Ishikawa (cell line): ENCODE measurements at regions not wholly inside any gene's neighbourhood (a gene's known extent, or its start where the extent isn't known, plus 50 kb on each side); places are given as distances from the start of the nearest gene placed in this dataset.

Source experiments
- CEBPB ChIP-seq: IDR thresholded peaks from 2 replicates; pipeline ENCODE4 v1.6.1; 2012
- CREB1 ChIP-seq: IDR thresholded peaks from 2 replicates; pipeline ENCODE4 v1.6.1; 2012; ENCODE audit warnings: low read depth
- EGR1 ChIP-seq: IDR thresholded peaks from 2 replicates; pipeline ENCODE4 v1.6.1; 2012
- EP300 ChIP-seq: IDR thresholded peaks from 2 replicates; pipeline ENCODE4 v1.6.1; 2012; ENCODE audit warnings: borderline replicate concordance
- FOXM1 ChIP-seq: IDR thresholded peaks from 2 replicates; pipeline ENCODE4 v1.6.1; 2012; ENCODE audit warnings: low read depth, borderline replicate concordance
- RAD21 ChIP-seq: IDR thresholded peaks from 2 replicates; pipeline ENCODE4 v1.6.1; 2012; ENCODE audit warnings: low read depth
- TAF1 ChIP-seq: IDR thresholded peaks from 2 replicates; pipeline ENCODE4 v1.6.1; 2012; ENCODE audit warnings: low read depth, mild to moderate bottlenecking
- TEAD4 ChIP-seq: IDR thresholded peaks from 2 replicates; pipeline ENCODE4 v1.6.1; 2012
- YY1 ChIP-seq: IDR thresholded peaks from 2 replicates; pipeline ENCODE4 v1.6.1; 2012; ENCODE audit warnings: low read depth
- TF ChIP-seq, protein P1 (sequence below): IDR thresholded peaks from 2 replicates; pipeline ENCODE4 v1.6.1; 2012; ENCODE audit warnings: low read depth, mild to moderate bottlenecking
- TF ChIP-seq, protein P2 (sequence below): IDR thresholded peaks from 2 replicates; pipeline ENCODE4 v1.6.1; 2012
- TF ChIP-seq, protein P3 (sequence below): IDR thresholded peaks from 2 replicates; pipeline ENCODE4 v1.6.1; 2012

DNA sequence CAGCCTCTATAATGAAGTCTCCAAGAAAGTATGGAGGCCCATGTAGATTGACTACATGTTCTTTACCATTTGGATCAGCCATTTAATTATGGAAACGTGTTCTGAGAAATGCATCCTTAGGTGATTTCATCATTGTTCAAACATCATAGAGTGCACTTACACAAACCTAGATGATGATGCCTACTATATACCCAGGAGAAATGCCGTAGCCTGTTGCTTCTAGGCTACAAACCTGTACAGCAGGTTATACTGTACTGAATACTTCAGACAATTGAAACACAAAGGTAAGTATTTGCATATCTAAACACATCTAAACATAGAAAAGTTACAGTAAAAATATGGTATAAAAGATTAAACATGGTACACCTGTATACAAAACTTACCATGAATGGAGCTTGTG lies 186.5 kb upstream of the FSTL5 start:
- TF ChIP-seq, protein P1, sequence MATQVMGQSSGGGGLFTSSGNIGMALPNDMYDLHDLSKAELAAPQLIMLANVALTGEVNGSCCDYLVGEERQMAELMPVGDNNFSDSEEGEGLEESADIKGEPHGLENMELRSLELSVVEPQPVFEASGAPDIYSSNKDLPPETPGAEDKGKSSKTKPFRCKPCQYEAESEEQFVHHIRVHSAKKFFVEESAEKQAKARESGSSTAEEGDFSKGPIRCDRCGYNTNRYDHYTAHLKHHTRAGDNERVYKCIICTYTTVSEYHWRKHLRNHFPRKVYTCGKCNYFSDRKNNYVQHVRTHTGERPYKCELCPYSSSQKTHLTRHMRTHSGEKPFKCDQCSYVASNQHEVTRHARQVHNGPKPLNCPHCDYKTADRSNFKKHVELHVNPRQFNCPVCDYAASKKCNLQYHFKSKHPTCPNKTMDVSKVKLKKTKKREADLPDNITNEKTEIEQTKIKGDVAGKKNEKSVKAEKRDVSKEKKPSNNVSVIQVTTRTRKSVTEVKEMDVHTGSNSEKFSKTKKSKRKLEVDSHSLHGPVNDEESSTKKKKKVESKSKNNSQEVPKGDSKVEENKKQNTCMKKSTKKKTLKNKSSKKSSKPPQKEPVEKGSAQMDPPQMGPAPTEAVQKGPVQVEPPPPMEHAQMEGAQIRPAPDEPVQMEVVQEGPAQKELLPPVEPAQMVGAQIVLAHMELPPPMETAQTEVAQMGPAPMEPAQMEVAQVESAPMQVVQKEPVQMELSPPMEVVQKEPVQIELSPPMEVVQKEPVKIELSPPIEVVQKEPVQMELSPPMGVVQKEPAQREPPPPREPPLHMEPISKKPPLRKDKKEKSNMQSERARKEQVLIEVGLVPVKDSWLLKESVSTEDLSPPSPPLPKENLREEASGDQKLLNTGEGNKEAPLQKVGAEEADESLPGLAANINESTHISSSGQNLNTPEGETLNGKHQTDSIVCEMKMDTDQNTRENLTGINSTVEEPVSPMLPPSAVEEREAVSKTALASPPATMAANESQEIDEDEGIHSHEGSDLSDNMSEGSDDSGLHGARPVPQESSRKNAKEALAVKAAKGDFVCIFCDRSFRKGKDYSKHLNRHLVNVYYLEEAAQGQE, result no peak
- TF ChIP-seq RAD21 (no peak), YY1 (no peak), CREB1 (no peak), CEBPB (no peak), TEAD4 (no peak), EP300 (no peak), TAF1 (no peak), FOXM1 (no peak), EGR1 (no peak)
- TF ChIP-seq, protein P2, sequence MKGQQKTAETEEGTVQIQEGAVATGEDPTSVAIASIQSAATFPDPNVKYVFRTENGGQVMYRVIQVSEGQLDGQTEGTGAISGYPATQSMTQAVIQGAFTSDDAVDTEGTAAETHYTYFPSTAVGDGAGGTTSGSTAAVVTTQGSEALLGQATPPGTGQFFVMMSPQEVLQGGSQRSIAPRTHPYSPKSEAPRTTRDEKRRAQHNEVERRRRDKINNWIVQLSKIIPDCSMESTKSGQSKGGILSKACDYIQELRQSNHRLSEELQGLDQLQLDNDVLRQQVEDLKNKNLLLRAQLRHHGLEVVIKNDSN, result no peak
- TF ChIP-seq, protein P3, sequence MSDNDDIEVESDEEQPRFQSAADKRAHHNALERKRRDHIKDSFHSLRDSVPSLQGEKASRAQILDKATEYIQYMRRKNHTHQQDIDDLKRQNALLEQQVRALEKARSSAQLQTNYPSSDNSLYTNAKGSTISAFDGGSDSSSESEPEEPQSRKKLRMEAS, result no peak
